Mesenchymal stem cell (in vitro differentiated cells and primary cell): ENCODE measurements at regions not wholly inside any gene's neighbourhood (a gene's known extent, or its start where the extent isn't known, plus 50 kb on each side); places are given as distances from the start of the nearest gene placed in this dataset.
"Not testable (repeated sequence)": the region's sequence is repeated elsewhere in the genome, so short reads cannot be mapped to it uniquely, and the experiment has no call there.

Experiments
- DNase-seq: peaks from one replicate; pipeline ENCODE4 v3.0.0-alpha.2; 2013
- H2AFZ ChIP-seq: one replicate; pipeline ENCODE4 v1.6.1; 2013; ENCODE audit warnings: low read depth, mild to moderate bottlenecking, control low read depth, inconsistent platforms, low read length, moderate library complexity
- H2AK5ac ChIP-seq: 2 replicates; pipeline ENCODE4 v1.6.1; 2013; ENCODE audit warnings: low read length, moderate library complexity, mild to moderate bottlenecking, inconsistent platforms; ENCODE audit not compliant: severe bottlenecking
- H2BK120ac ChIP-seq: one replicate; pipeline ENCODE4 v1.6.1; 2013; ENCODE audit warnings: low read depth, mild to moderate bottlenecking, inconsistent platforms, low read length, moderate library complexity
- H2BK12ac ChIP-seq, 2 experiments: one replicate each; pipeline ENCODE4 v1.6.1; 2013; ENCODE audit warnings: inconsistent platforms in 2 of 2, low read length in 2 of 2, mild to moderate bottlenecking in 2 of 2, moderate library complexity in 2 of 2, control low read depth in 1 of 2
- H2BK15ac ChIP-seq: one replicate; pipeline ENCODE4 v1.6.1; 2013; ENCODE audit warnings: mild to moderate bottlenecking, low read depth, inconsistent platforms; ENCODE audit not compliant: poor library complexity, severe bottlenecking
- H2BK5ac ChIP-seq: 2 replicates; pipeline ENCODE4 v1.6.1; 2013; ENCODE audit warnings: low read depth, mild to moderate bottlenecking, low read length, control low read depth, inconsistent platforms; ENCODE audit not compliant: poor library complexity, severe bottlenecking
- H3K14ac ChIP-seq, 2 experiments: one replicate each; pipeline ENCODE4 v1.6.1; 2013; ENCODE audit warnings: inconsistent platforms in 2 of 2, low read length in 2 of 2, control low read depth in 1 of 2, mild to moderate bottlenecking in 1 of 2, moderate library complexity in 1 of 2
- H3K18ac ChIP-seq, 2 experiments: one replicate each; pipeline ENCODE4 v1.6.1; 2013; ENCODE audit warnings: inconsistent platforms in 2 of 2, low read length in 2 of 2, control low read depth in 1 of 2, low read depth in 1 of 2, mild to moderate bottlenecking in 1 of 2
- H3K23ac ChIP-seq, 2 experiments: one replicate each; pipeline ENCODE4 v1.6.1; 2013; ENCODE audit warnings: inconsistent platforms in 2 of 2, low read length in 2 of 2, mild to moderate bottlenecking in 2 of 2, moderate library complexity in 2 of 2, control low read depth in 1 of 2
- H3K27ac ChIP-seq: 2 replicates; pipeline ENCODE4 v1.5.1; 2013; ENCODE audit warnings: mild to moderate bottlenecking, moderate library complexity, low read length, control low read depth, inconsistent platforms; ENCODE audit not compliant: poor library complexity, severe bottlenecking
- H3K27me3 ChIP-seq, 2 experiments: 2 replicates each; pipeline versions ENCODE4 v1.6.1 to v1.7.0; 2013; ENCODE audit warnings: low read length in 2 of 2, mild to moderate bottlenecking in 2 of 2, moderate library complexity in 2 of 2, control low read depth in 1 of 2, inconsistent platforms in 1 of 2; ENCODE audit not compliant: control insufficient read depth in 1 of 2, insufficient read depth in 1 of 2
- H3K36me3 ChIP-seq, 2 experiments: 2 replicates each; pipeline versions ENCODE4 v1.6.1 to v1.7.0; 2013; ENCODE audit warnings: low read length in 2 of 2, control low read depth in 1 of 2, inconsistent platforms in 1 of 2, low read depth in 1 of 2, mild to moderate bottlenecking in 1 of 2; ENCODE audit not compliant: insufficient read depth in 2 of 2, control insufficient read depth in 1 of 2
- H3K4ac ChIP-seq, 2 experiments: one replicate each; pipeline ENCODE4 v1.6.1; 2013; ENCODE audit warnings: inconsistent platforms in 2 of 2, low read length in 2 of 2, mild to moderate bottlenecking in 2 of 2, moderate library complexity in 2 of 2, control low read depth in 1 of 2, low read depth in 1 of 2
- H3K4me1 ChIP-seq: 2 replicates; pipeline ENCODE4 v1.6.1; 2013; ENCODE audit warnings: low read depth, low read length, control low read depth; ENCODE audit not compliant: control insufficient read depth, insufficient read depth
- H3K4me2 ChIP-seq: 2 replicates; pipeline ENCODE4 v1.6.1; 2013; ENCODE audit warnings: low read length, mild to moderate bottlenecking, inconsistent platforms; ENCODE audit not compliant: poor library complexity, severe bottlenecking
- H3K4me3 ChIP-seq, 2 experiments: 2 replicates each; pipeline versions ENCODE4 v1.5.1 to v1.7.0; 2013; ENCODE audit warnings: low read length in 2 of 2, mild to moderate bottlenecking in 2 of 2, control low read depth in 1 of 2, low read depth in 1 of 2; ENCODE audit not compliant: insufficient read depth in 1 of 2
- H3K79me1 ChIP-seq: replicated peaks from 2 replicates; pipeline ENCODE4 v1.6.1; 2013; ENCODE audit warnings: mild to moderate bottlenecking, control low read depth, low read length, inconsistent platforms; ENCODE audit not compliant: poor library complexity, severe bottlenecking
- H3K9ac ChIP-seq: 2 replicates; pipeline ENCODE4 v1.7.0; 2013; ENCODE audit warnings: mild to moderate bottlenecking, low read length, moderate library complexity
- H3K9me3 ChIP-seq: 2 replicates; pipeline ENCODE4 v1.7.0; 2013; ENCODE audit warnings: mild to moderate bottlenecking, low read length; ENCODE audit not compliant: control insufficient read depth
- H4K8ac ChIP-seq: one replicate; pipeline ENCODE4 v1.6.1; 2013; ENCODE audit warnings: inconsistent platforms, mild to moderate bottlenecking, low read length, moderate library complexity
- H4K91ac ChIP-seq: one replicate; pipeline ENCODE4 v1.6.1; 2013; ENCODE audit warnings: mild to moderate bottlenecking, low read length, inconsistent platforms
- WGBS: methylation state at CpG from one replicate; pipeline ENCODE4 v1.1.7; 2013; ENCODE audit warnings: mixed read lengths; 5-methylcytosine and 5-hydroxymethylcytosine counted together

DNA sequence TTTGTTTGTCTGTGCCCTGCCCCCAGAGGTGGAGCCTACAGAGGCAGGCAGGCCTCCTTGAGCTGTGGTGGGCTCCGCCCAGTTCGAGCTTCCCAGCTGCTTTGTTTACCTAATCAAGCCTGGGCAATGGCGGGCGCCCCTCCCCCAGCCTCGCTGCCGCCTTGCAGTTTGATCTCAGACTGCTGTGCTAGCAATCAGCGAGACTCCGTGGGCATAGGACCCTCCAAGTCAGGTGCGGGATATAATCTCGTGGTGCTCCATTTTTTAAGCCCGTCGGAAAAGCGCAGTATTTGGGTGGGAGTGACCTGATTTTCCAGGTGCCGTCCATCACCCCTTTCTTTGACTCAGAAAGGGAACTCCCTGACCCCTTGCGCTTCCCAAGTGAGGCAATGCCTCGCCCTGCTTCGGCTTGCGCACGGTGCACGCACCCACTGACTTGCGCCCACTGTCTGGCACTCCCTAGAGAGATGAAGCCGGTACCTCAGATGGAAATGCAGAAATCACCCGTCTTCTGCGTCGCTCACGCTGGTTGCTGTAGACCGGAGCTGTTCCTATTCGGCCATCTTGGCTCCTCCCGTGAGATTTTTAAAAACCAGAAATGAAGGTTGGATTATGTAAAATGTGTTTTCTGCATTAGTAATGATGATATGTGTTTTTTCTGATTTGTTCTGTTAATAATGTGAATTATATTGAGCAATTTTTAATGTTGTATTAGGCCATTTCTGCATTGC is 59.7 kb downstream of the CYTL1 start:
- not testable (repeated sequence) for H3K4me1 ChIP-seq, H2AFZ ChIP-seq, H3K36me3 ChIP-seq, H4K91ac ChIP-seq, H3K14ac ChIP-seq, DNase-seq, H4K8ac ChIP-seq, H3K4me3 ChIP-seq, H2BK5ac ChIP-seq, H2BK12ac ChIP-seq, H2BK15ac ChIP-seq, H2AK5ac ChIP-seq, H3K18ac ChIP-seq, H3K4ac ChIP-seq, H3K79me1 ChIP-seq, H3K27ac ChIP-seq, H3K23ac ChIP-seq, H2BK120ac ChIP-seq, H3K9ac ChIP-seq, H3K27me3 ChIP-seq, H3K4me2 ChIP-seq
- peaks cover 43% of the 10 kb centered on the region for H3K9me3 ChIP-seq
- 82% methylated on average over 23 of the region's 29 CpGs for WGBS

- no peak overlapping the region for H2BK5ac ChIP-seq
Measured at GRCh38 chr4:4960574-4960973, 58.7 kb downstream of the CYTL1 start.

GRCh38 chr4:4961936-4962335 is 57.3 kb downstream of the CYTL1 start:
- H3K14ac ChIP-seq: no peak overlapping the region
- no peak overlapping the region for H4K91ac ChIP-seq
- H3K4ac ChIP-seq: no peak overlapping the region
- no peak overlapping the region for H3K23ac ChIP-seq
- H3K4me1 ChIP-seq: no peaks in the 10 kb centered on the region
- no peak overlapping the region for H2BK5ac ChIP-seq
- no peak overlapping the region for H2AFZ ChIP-seq
- no CpG with 5 or more reads among the region's 1 CpG for WGBS
- no peak overlapping the region for H3K9ac ChIP-seq
- no peak overlapping the region for H3K18ac ChIP-seq
- no peak overlapping the region for H4K8ac ChIP-seq
- no peak for DNase-seq
- no peaks in the 10 kb centered on the region for H3K36me3 ChIP-seq
- H2BK120ac ChIP-seq: no peak overlapping the region
- H3K79me1 ChIP-seq: no peaks in the 10 kb centered on the region
- no peak overlapping the region for H3K4me2 ChIP-seq
- no peaks in the 10 kb centered on the region for H3K27me3 ChIP-seq
- no peak overlapping the region for H3K27ac ChIP-seq
- H3K9me3 ChIP-seq: peaks cover 48% of the 10 kb centered on the region
- H3K4me3 ChIP-seq: no peak overlapping the region
- H2BK15ac ChIP-seq: no peak overlapping the region
- H2AK5ac ChIP-seq: no peak overlapping the region
- H2BK12ac ChIP-seq: no peak overlapping the region

More at GRCh38 chr4:4960574-4960973, 58.7 kb downstream of the CYTL1 start:
- 55% methylated on average over 2 of the region's 2 CpGs for WGBS
- H2AFZ ChIP-seq: no peak overlapping the region
- H3K9me3 ChIP-seq: peaks cover 48% of the 10 kb centered on the region
- H3K27ac ChIP-seq: no peak overlapping the region
- H2BK15ac ChIP-seq: no peak overlapping the region
- H3K36me3 ChIP-seq: no peaks in the 10 kb centered on the region
- H3K4me3 ChIP-seq: no peak overlapping the region
- no peak overlapping the region for H3K14ac ChIP-seq
- H3K9ac ChIP-seq: no peak overlapping the region
- no peak overlapping the region for H2BK12ac ChIP-seq
- H2AK5ac ChIP-seq: no peak overlapping the region
- no peak overlapping the region for H4K8ac ChIP-seq
- H3K4ac ChIP-seq: no peak overlapping the region
- H4K91ac ChIP-seq: no peak overlapping the region
- no peaks in the 10 kb centered on the region for H3K4me1 ChIP-seq
- no peak overlapping the region for H3K18ac ChIP-seq
- no peaks in the 10 kb centered on the region for H3K79me1 ChIP-seq
- H2BK120ac ChIP-seq: no peak overlapping the region
- no peak overlapping the region for H3K4me2 ChIP-seq
- no peaks in the 10 kb centered on the region for H3K27me3 ChIP-seq
- no peak overlapping the region for H3K23ac ChIP-seq
- DNase-seq: no peak

DNA sequence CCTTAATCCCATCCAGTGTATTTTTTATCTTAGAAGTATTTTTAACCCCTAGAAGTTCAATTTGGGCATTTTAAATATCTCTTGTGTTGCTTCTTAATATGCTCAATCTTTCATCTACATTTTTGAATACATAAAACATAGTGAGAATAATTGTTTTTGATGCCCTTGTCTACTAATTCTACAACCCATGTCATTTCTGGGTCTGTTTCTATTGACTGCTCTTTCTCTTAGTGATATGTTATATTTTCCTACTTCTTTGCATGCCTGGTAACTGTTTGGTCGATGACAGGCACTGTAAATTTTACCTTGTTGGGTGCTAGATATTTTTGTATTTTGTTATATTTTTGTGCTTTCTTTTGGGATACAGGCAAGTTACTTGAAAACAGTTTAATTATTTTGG is 56.3 kb downstream of the CYTL1 start:
- WGBS: 13% methylated on average over 1 of the region's 1 CpG

More for the DNA sequence above, 56.3 kb downstream of the CYTL1 start:
- Histone ChIP-seq H3K27ac (no peak overlapping the region), H2BK120ac (no peak overlapping the region), H3K9me3 (peaks cover 48% of the 10 kb centered on the region), H4K91ac (no peak overlapping the region), H3K4me2 (no peak overlapping the region), H4K8ac (no peak overlapping the region), H3K18ac (no peak overlapping the region), H3K9ac (no peak overlapping the region), H2BK5ac (no peak overlapping the region), H2AFZ (no peak overlapping the region), H2AK5ac (no peak overlapping the region), H3K4me3 (no peak overlapping the region), H3K23ac (no peak overlapping the region), H3K4me1 (no peaks in the 10 kb centered on the region), H2BK12ac (no peak overlapping the region), H3K14ac (no peak overlapping the region), H3K36me3 (no peaks in the 10 kb centered on the region), H3K4ac (no peak overlapping the region), H2BK15ac (no peak overlapping the region), H3K27me3 (no peaks in the 10 kb centered on the region), H3K79me1 (no peaks in the 10 kb centered on the region)
- no peak for DNase-seq
